PC-3 (cell line): ENCODE measurements at regions not wholly inside any gene's neighbourhood (a gene's known extent, or its start where the extent isn't known, plus 50 kb on each side); places are given as distances from the start of the nearest gene placed in this dataset.

Experiments used
- EZH2 ChIP-seq: fragments of 300-600 bp; sonication (generic); IDR thresholded peaks from one replicate; pipeline ENCODE4 v1.6.1; 2017; ENCODE audit warnings: antibody characterized with exemption, mild to moderate bottlenecking, low read length; ENCODE audit not compliant: unreplicated experiment
- TF ChIP-seq, protein P1 (sequence below): fragments of 300-600 bp; sonication (generic); conservative IDR thresholded peaks from 2 replicates; pipeline ENCODE4 v1.5.1; 2017; ENCODE audit warnings: antibody characterized with exemption, low read depth, mild to moderate bottlenecking, low read length

DNA sequence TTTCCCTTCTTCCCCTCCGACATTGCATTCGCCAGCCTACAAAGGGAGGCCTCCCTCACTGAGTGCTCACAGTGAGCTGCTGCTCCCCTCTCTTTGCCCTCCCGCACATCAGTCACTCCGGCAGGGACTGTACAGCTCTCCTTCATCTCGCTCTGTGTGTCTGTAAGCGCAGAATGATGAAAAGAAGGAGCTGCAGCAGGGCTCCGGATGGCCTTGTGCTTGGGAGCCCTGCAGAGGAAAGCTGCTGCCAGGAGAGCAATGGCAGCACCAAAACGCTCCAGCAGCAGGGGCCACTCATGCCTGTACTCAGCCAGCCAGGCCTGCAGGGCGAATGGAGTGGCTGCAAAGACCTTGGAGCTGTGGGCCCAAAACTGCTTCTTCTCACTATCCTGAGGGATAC is 107.0 kb upstream of the NSMCE3 start:
- TF ChIP-seq, protein P1, sequence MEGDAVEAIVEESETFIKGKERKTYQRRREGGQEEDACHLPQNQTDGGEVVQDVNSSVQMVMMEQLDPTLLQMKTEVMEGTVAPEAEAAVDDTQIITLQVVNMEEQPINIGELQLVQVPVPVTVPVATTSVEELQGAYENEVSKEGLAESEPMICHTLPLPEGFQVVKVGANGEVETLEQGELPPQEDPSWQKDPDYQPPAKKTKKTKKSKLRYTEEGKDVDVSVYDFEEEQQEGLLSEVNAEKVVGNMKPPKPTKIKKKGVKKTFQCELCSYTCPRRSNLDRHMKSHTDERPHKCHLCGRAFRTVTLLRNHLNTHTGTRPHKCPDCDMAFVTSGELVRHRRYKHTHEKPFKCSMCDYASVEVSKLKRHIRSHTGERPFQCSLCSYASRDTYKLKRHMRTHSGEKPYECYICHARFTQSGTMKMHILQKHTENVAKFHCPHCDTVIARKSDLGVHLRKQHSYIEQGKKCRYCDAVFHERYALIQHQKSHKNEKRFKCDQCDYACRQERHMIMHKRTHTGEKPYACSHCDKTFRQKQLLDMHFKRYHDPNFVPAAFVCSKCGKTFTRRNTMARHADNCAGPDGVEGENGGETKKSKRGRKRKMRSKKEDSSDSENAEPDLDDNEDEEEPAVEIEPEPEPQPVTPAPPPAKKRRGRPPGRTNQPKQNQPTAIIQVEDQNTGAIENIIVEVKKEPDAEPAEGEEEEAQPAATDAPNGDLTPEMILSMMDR: no peak
- no peak for TF ChIP-seq EZH2
